Liver (tissue), 7 donors: ENCODE measurements at regions not wholly inside any gene's neighbourhood (a gene's known extent, or its start where the extent isn't known, plus 50 kb on each side); places are given as distances from the start of the nearest gene placed in this dataset.

Experiments used
- DNase-seq: peaks from one replicate; pipeline ENCODE4 v3.0.0-alpha.2; 2017; ENCODE audit warnings: low spot score
- H3K27ac ChIP-seq, 2 donors: one replicate each; pipeline ENCODE4 v1.7.0; 2013; ENCODE audit warnings: inconsistent platforms in 2 of 2, low read length in 2 of 2, control low read depth in 1 of 2, low read depth in 1 of 2, mild to moderate bottlenecking in 1 of 2
- H3K27me3 ChIP-seq, 4 donors: one replicate each; pipeline versions ENCODE4 v1.6.1 to v1.7.0; 2013; ENCODE audit warnings: low read length in 3 of 4, inconsistent platforms in 1 of 4, mild to moderate bottlenecking in 1 of 4, moderate library complexity in 1 of 4; ENCODE audit not compliant: control insufficient read depth in 4 of 4, insufficient read depth in 4 of 4
- H3K36me3 ChIP-seq, 4 donors: one replicate each; pipeline versions ENCODE4 v1.6.1 to v1.7.0; 2013; ENCODE audit warnings: low read length in 3 of 4, mild to moderate bottlenecking in 3 of 4, low read depth in 1 of 4, moderate library complexity in 1 of 4; ENCODE audit not compliant: control insufficient read depth in 4 of 4, insufficient read depth in 3 of 4
- H3K4me1 ChIP-seq, 4 donors: one replicate each; pipeline versions ENCODE4 v1.6.1 to v1.7.0; 2013; ENCODE audit warnings: low read length in 3 of 4, mild to moderate bottlenecking in 3 of 4, moderate library complexity in 1 of 4; ENCODE audit not compliant: control insufficient read depth in 4 of 4, insufficient read depth in 4 of 4
- H3K4me3 ChIP-seq, 3 donors: one replicate each; pipeline versions ENCODE4 v1.6.1 to v1.7.0; 2013; ENCODE audit warnings: low read length in 3 of 3, control low read depth in 1 of 3, low read depth in 1 of 3, mild to moderate bottlenecking in 1 of 3
- H3K9ac ChIP-seq, 2 donors: one replicate each; pipeline ENCODE4 v1.7.0; 2013; ENCODE audit warnings: low read length in 2 of 2, mild to moderate bottlenecking in 2 of 2, moderate library complexity in 2 of 2, control low read depth in 1 of 2, low read depth in 1 of 2
- H3K9me3 ChIP-seq, 4 donors: one replicate each; pipeline versions ENCODE4 v1.6.1 to v1.7.0; 2013; ENCODE audit warnings: low read length in 3 of 4; ENCODE audit not compliant: control insufficient read depth in 4 of 4
- ATF3 ChIP-seq: IDR thresholded peaks from 2 replicates; pipeline ENCODE4 v1.6.1; 2016; ENCODE audit warnings: antibody characterized with exemption
- FOXA1 ChIP-seq: IDR thresholded peaks from 2 replicates; pipeline ENCODE4 v1.6.1; 2016; ENCODE audit warnings: antibody characterized with exemption
- FOXA2 ChIP-seq: IDR thresholded peaks from 2 replicates; pipeline ENCODE4 v1.6.1; 2016; ENCODE audit warnings: antibody characterized with exemption
- HNF4A ChIP-seq, 2 donors: conservative IDR thresholded peaks; 2 replicates each; pipeline ENCODE4 v1.6.1; 2016; ENCODE audit warnings: antibody characterized with exemption in 2 of 2, mild to moderate bottlenecking in 2 of 2
- HNF4G ChIP-seq: IDR thresholded peaks from 2 replicates; pipeline ENCODE4 v1.6.1; 2016; ENCODE audit warnings: antibody characterized with exemption
- MAX ChIP-seq: IDR thresholded peaks from 2 replicates; pipeline ENCODE4 v1.6.1; 2016; ENCODE audit warnings: antibody characterized with exemption
- RAD21 ChIP-seq, 2 donors: IDR thresholded peaks; 2 replicates each; pipeline ENCODE4 v1.6.1; 2016; ENCODE audit warnings: antibody characterized with exemption in 2 of 2, mild to moderate bottlenecking in 2 of 2
- RXRA ChIP-seq, 2 donors: IDR thresholded peaks; 2 replicates each; pipeline ENCODE4 v1.6.1; 2017 to 2018; ENCODE audit warnings: antibody characterized with exemption in 2 of 2, mild to moderate bottlenecking in 1 of 2
- SP1 ChIP-seq: IDR thresholded peaks from 2 replicates; pipeline ENCODE4 v1.6.1; 2018; ENCODE audit warnings: antibody characterized with exemption, mild to moderate bottlenecking
- TAF1 ChIP-seq: conservative IDR thresholded peaks from 2 replicates; pipeline ENCODE4 v1.6.1; 2016; ENCODE audit warnings: antibody characterized with exemption, mild to moderate bottlenecking
- ZBTB33 ChIP-seq: IDR thresholded peaks from 2 replicates; pipeline ENCODE4 v1.6.1; 2016; ENCODE audit warnings: antibody characterized with exemption
- WGBS: extraction: QIAGEN DNeasy Blood & Tissue Kit; methylation state at CpG from one replicate; pipeline ENCODE4 v1.1.7; 2013; 5-methylcytosine and 5-hydroxymethylcytosine counted together
- donor health status: healthy.
- donor health status: healthy.
- donor health status: healthy.
- donor health status: healthy.

GRCh38 chr6:140318408-140318807, 944.0 kb upstream of the CITED2 start:
- Histone ChIP-seq H3K27me3 (no peaks in the 10 kb centered on the region), H3K9me3 (no peaks in the 10 kb centered on the region), H3K4me3 (peak overlapping the region in 1 of 3 donors; percentile 41), H3K27ac (peak overlapping the region; percentile 62 to 73), H3K4me1 (peaks cover 4 to 20% (median 11%) of the 10 kb centered on the region in 4 donors), H3K9ac (no peak overlapping the region), H3K36me3 (no peaks in the 10 kb centered on the region)
- no peak for DNase-seq
- 46% methylated on average over 3 of the region's 3 CpGs for WGBS
- peak; percentile 12 for TF ChIP-seq SP1
- TF ChIP-seq HNF4G = no peak
- peak in 1 of 2 donors; percentile 10 for TF ChIP-seq RAD21 (IDR thresholded peaks at IDR 0.05)

GRCh38 chr6:140317950-140318349, 943.5 kb upstream of the CITED2 start:
- no peaks in the 10 kb centered on the region for H3K27me3 ChIP-seq
- no peaks in the 10 kb centered on the region for H3K36me3 ChIP-seq
- H3K9me3 ChIP-seq = no peaks in the 10 kb centered on the region
- 64% methylated on average over 2 of the region's 2 CpGs for WGBS
- H3K9ac ChIP-seq = no peak overlapping the region
- TF ChIP-seq FOXA1 = no peak
- no peak for TF ChIP-seq HNF4G
- no peak for TF ChIP-seq RAD21 (IDR thresholded peaks at IDR 0.05)
- TF ChIP-seq TAF1 = no peak
- no peak for TF ChIP-seq FOXA2
- DNase-seq = no peak
- H3K4me3 ChIP-seq = no peak overlapping the region
- peak overlapping the region; percentile 31 to 73 for H3K27ac ChIP-seq
- H3K4me1 ChIP-seq = peaks cover 4 to 20% (median 11%) of the 10 kb centered on the region in 4 donors

- Histone ChIP-seq H3K36me3 (no peaks in the 10 kb centered on the region), H3K9me3 (no peaks in the 10 kb centered on the region), H3K4me1 (peaks cover 4 to 20% (median 11%) of the 10 kb centered on the region in 4 donors), H3K27me3 (no peaks in the 10 kb centered on the region), H3K27ac (no peak overlapping the region), H3K4me3 (no peak overlapping the region), H3K9ac (no peak overlapping the region)
- TF ChIP-seq FOXA1 = no peak
- no peak for TF ChIP-seq RXRA (IDR thresholded peaks at IDR 0.05)
- no peak for TF ChIP-seq MAX
- TF ChIP-seq ATF3 = no peak
- DNase-seq = no peak
- WGBS = 93% methylated on average over 4 of the region's 4 CpGs
These were observed 942.5 kb upstream of the CITED2 start for GRCh38 chr6:140316966-140317365.

- H3K27ac ChIP-seq = no peak overlapping the region
- no peaks in the 10 kb centered on the region for H3K27me3 ChIP-seq
- peaks cover 1 to 10% (median 7%) of the 10 kb centered on the region in 4 donors for H3K4me1 ChIP-seq
- H3K4me3 ChIP-seq = no peak overlapping the region
- no peak for TF ChIP-seq MAX
- TF ChIP-seq RXRA (IDR thresholded peaks at IDR 0.05) = peak; percentile 42 to 55
- TF ChIP-seq SP1 = peak; percentile 9
- peak; percentile 62 to 76 for TF ChIP-seq HNF4A (conservative IDR thresholded peaks at IDR 0.05)
- no peak for TF ChIP-seq ZBTB33
- TF ChIP-seq RAD21 (IDR thresholded peaks at IDR 0.05) = peak in 1 of 2 donors; percentile 33
- TF ChIP-seq HNF4G = peak; percentile 21
- H3K36me3 ChIP-seq = no peaks in the 10 kb centered on the region
- no peak overlapping the region for H3K9ac ChIP-seq
- DNase-seq = no peak
- 36% methylated on average over 2 of the region's 2 CpGs for WGBS
- H3K9me3 ChIP-seq = no peaks in the 10 kb centered on the region
These were observed 940.2 kb upstream of the CITED2 start for GRCh38 chr6:140314682-140315081.
